GM12872 (cell line): ENCODE measurements at regions not wholly inside any gene's neighbourhood (a gene's known extent, or its start where the extent isn't known, plus 50 kb on each side); places are given as distances from the start of the nearest gene placed in this dataset.

Experiments
- TF ChIP-seq, protein P1 (sequence below): IDR thresholded peaks from 3 replicates; pipeline ENCODE4 v1.5.1; 2011; ENCODE audit warnings: low read depth, mild to moderate bottlenecking, low read length, moderate library complexity; ENCODE audit not compliant: insufficient read depth

DNA sequence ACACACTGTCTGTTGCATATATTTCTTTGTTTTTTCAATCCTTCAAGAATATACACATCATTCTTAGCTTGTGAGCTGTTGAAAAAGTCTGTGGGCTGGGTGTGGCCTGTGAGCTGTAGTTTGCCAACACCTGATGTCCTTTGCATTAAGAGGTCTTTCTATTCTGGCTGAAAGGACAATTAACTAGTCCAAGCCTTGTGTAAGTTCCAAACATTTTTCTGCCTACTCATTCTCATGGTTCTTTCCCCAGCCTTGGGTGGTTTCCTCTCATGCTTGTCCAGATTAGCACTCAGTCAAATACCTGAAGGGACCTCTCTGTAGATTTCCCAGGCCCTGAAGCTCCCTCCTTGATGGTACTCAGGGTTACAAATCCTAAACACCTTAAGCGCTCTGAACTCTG is 57.8 kb upstream of the NABP1 start:
- TF ChIP-seq, protein P1, sequence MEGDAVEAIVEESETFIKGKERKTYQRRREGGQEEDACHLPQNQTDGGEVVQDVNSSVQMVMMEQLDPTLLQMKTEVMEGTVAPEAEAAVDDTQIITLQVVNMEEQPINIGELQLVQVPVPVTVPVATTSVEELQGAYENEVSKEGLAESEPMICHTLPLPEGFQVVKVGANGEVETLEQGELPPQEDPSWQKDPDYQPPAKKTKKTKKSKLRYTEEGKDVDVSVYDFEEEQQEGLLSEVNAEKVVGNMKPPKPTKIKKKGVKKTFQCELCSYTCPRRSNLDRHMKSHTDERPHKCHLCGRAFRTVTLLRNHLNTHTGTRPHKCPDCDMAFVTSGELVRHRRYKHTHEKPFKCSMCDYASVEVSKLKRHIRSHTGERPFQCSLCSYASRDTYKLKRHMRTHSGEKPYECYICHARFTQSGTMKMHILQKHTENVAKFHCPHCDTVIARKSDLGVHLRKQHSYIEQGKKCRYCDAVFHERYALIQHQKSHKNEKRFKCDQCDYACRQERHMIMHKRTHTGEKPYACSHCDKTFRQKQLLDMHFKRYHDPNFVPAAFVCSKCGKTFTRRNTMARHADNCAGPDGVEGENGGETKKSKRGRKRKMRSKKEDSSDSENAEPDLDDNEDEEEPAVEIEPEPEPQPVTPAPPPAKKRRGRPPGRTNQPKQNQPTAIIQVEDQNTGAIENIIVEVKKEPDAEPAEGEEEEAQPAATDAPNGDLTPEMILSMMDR = no peak

DNA sequence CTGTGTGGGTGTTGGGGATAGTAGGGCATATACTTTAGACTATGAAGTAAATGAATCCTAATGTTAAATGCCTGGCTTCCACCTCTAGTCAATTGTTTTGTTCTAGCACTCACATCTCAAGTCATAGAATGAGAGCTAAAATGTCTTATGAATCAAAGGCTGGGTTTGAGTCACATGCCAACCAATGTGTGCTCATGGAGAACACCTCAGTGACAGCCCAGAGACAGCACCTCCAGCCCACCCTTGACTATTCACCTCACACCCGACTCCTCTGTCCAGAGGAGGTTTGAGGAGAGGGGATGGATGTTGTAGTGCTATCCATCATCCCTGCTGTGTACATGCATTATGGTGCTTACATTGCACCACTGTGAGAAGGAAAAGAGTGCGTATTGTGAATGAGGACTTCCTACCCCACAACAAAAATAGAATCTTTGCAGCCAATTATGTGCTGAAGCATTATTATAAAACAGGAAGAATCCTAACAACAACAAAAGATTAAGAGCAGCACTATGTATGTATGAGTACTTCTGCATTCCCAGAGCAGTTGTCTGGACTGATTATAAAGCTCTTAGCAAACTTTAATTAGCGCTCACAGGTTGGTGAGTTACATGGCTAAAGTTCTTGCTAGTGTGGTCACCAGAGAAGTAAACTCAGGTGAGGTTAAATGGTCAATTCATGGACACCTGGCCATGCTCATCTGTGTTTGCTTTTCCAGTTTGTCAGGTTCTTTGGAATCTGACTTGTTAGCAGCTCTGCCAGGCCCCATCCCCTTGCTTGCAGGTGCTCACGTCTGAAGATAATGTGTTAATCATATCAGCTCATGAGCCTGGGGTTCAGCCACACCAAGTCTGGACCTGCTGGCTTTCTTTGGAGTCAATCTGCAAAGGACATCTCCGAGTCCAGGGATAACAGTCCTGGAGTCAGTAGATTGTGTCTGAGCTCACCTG is 55.3 kb upstream of the NABP1 start:
- TF ChIP-seq, protein P1 = no peak

DNA sequence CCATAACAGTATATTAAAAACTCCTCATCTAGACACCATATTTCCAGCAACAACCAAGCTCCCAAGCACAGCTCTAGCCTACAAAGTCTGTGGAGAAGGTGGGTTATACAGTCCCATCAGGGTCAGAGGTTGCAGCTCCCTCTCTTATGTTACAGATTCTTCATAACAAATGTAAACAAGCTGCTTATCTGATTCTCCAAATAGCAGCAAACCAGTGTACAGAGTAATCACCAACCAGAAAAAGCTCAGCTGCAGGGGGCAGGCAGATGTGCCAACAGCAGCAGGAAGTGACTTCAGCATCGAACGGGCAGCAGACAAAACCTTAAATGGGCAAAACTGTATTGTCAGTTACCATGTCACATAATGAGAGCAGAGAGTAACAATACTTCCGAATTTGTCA is 52.9 kb upstream of the NABP1 start:
- TF ChIP-seq, protein P1 = no peak

DNA sequence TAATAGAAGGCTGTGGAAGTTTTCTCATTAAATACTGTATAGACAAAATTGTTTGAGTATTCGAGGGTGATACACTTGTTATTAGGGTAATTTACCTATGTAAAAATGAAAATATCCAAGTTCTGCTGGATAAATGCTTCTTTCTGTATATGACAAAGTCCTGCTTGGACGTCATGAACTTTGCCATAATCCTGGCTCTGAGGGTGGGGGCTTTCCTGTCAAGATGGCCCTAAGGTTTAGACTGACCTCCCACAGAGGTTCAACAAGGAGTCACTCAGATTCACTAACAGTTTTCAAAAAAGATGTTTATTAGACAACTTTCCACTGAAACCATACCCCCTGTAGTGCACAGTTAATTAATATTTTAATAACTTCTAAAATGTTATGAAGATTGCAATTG is 52.5 kb upstream of the NABP1 start:
- TF ChIP-seq, protein P1 = no peak

DNA sequence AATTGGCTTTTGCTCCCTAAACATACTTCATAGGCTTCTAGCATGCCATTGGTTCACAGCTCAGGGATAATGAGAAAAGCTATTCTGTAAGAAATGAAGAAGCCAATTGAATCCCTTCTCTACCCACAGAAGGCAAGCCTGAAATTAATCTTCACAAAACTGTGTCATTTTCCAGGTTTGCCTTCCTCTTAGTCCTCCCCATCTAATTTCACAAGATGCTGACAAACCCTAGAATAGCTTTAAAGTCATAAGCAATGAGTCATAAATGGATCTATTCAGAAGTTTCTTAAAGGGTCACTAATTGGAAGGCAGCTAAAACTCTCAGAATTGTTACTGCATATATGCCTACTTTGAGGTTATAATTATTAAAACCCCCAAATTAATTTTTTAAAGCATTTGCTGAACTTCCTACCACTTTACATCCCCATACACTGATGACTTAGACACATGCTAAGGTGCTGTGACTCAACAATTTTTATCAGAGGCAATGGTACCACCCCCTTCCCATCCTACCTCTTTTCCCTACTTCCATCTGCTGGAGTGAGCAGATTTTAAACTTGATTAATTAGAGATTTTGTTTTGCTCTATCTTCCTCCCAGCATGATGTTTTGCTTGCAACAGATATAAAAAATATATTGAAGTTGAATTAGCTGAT is 51.3 kb upstream of the NABP1 start:
- TF ChIP-seq, protein P1 = no peak

DNA sequence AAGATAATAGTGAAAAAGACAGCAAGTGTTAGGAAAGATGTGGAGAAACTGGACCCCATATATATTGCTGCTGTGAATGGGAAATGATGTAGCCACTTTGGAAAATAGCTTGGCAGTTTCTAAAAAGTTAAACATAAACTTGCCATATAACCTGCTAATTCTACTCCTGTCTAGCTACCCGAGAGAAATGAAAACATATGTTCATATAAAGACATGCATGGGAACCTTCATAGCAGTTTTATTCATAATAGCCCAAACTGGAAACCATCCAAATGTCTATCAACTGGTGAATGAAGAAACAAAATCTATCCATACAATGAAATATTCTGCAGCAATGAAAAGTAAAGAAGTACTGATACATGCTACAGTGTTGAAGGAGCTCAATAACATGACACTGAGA is 50.4 kb upstream of the NABP1 start:
- TF ChIP-seq, protein P1 = no peak
